Hepatocyte (in vitro differentiated cells): ENCODE measurements at regions not wholly inside any gene's neighbourhood (a gene's known extent, or its start where the extent isn't known, plus 50 kb on each side); places are given as distances from the start of the nearest gene placed in this dataset.

Experiments
- EZH2phosphoT487 ChIP-seq: fragments of 200-600 bp; sonication (generic); IDR thresholded peaks from one replicate; pipeline ENCODE4 v1.6.1; 2018; ENCODE audit warnings: antibody characterized with exemption, mild to moderate bottlenecking, low read depth, moderate library complexity; ENCODE audit not compliant: unreplicated experiment, severe bottlenecking
- TF ChIP-seq, protein P1 (sequence below): fragments of 200-600 bp; sonication (generic); IDR thresholded peaks from 2 replicates; pipeline ENCODE4 v1.5.1; 2016; ENCODE audit warnings: antibody characterized with exemption, mild to moderate bottlenecking; ENCODE audit not compliant: poor library complexity

DNA sequence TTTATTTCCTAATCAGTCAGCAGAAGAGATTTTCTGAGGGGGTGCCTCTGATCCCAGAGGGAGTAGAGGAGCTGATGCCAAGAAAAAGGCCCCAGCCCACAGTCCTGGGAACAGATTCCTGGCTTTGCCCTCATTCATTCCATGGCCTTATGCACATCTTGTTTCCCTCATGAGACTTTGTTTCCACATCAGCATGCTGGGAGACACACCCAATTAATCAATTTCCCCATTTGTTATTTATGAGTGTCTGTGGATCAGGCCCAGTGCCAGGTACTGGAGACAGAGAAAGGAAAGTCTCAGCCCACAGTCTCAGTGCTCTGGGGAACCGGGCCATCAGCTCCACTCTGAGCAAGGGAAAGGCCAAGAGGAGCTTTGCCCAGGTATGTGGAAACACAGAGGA, 496.2 kb upstream of the ZMIZ1 start:
- TF ChIP-seq, protein P1, sequence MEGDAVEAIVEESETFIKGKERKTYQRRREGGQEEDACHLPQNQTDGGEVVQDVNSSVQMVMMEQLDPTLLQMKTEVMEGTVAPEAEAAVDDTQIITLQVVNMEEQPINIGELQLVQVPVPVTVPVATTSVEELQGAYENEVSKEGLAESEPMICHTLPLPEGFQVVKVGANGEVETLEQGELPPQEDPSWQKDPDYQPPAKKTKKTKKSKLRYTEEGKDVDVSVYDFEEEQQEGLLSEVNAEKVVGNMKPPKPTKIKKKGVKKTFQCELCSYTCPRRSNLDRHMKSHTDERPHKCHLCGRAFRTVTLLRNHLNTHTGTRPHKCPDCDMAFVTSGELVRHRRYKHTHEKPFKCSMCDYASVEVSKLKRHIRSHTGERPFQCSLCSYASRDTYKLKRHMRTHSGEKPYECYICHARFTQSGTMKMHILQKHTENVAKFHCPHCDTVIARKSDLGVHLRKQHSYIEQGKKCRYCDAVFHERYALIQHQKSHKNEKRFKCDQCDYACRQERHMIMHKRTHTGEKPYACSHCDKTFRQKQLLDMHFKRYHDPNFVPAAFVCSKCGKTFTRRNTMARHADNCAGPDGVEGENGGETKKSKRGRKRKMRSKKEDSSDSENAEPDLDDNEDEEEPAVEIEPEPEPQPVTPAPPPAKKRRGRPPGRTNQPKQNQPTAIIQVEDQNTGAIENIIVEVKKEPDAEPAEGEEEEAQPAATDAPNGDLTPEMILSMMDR: no peak
- no peak for TF ChIP-seq EZH2phosphoT487
